HG03521 (cell line): ENCODE measurements at regions not wholly inside any gene's neighbourhood (a gene's known extent, or its start where the extent isn't known, plus 50 kb on each side); places are given as distances from the start of the nearest gene placed in this dataset.
"Not testable (repeated sequence)": the region's sequence is repeated elsewhere in the genome, so short reads cannot be mapped to it uniquely, and the experiment has no call there.

Experiments used
- ATAC-seq: cut with Tn5 transposase; IDR thresholded peaks from one replicate; pipeline ENCODE4 v1.9.1; 2021; ENCODE audit warnings: mild to moderate bottlenecking, moderate library complexity; ENCODE audit not compliant: unreplicated experiment

GRCh38 chr18:5721924-5722323 is 173.4 kb downstream of the TMEM200C start:
- ATAC-seq = no peak

- no peak for ATAC-seq
Measured at GRCh38 chr18:5720132-5720531, 175.2 kb downstream of the TMEM200C start.

GRCh38 chr18:5717256-5717655 is 173.5 kb upstream of the EPB41L3 start:
- ATAC-seq = no peak

GRCh38 chr18:5710676-5711075 is 166.9 kb upstream of the EPB41L3 start:
- ATAC-seq = no peak

- no peak for ATAC-seq
Measured at GRCh38 chr18:5710235-5710634, 166.4 kb upstream of the EPB41L3 start.

- no peak for ATAC-seq
Measured at GRCh38 chr18:5709476-5710095, 165.8 kb upstream of the EPB41L3 start.

GRCh38 chr18:5707586-5707985 is 163.8 kb upstream of the EPB41L3 start:
- ATAC-seq = no peak

- no peak for ATAC-seq
Measured at GRCh38 chr18:5705393-5705792, 161.6 kb upstream of the EPB41L3 start.

GRCh38 chr18:5704847-5705246 is 161.1 kb upstream of the EPB41L3 start:
- ATAC-seq = no peak

GRCh38 chr18:5702016-5702415 is 158.2 kb upstream of the EPB41L3 start:
- not testable (repeated sequence) for ATAC-seq

GRCh38 chr18:5693699-5694294 is 150.0 kb upstream of the EPB41L3 start:
- ATAC-seq = no peak

- no peak for ATAC-seq
Measured at GRCh38 chr18:5678779-5679406, 135.1 kb upstream of the EPB41L3 start.

- ATAC-seq = no peak
Measured at GRCh38 chr18:5678278-5678677, 134.5 kb upstream of the EPB41L3 start.

GRCh38 chr18:5673616-5674015 is 129.8 kb upstream of the EPB41L3 start:
- ATAC-seq = no peak

- no peak for ATAC-seq
Measured at GRCh38 chr18:5669585-5669984, 125.8 kb upstream of the EPB41L3 start.

GRCh38 chr18:5668087-5668715 is 124.4 kb upstream of the EPB41L3 start:
- ATAC-seq = no peak

GRCh38 chr18:5667356-5667755 is 123.6 kb upstream of the EPB41L3 start:
- ATAC-seq = no peak

- ATAC-seq = no peak
Measured at GRCh38 chr18:5662586-5663090, 118.8 kb upstream of the EPB41L3 start.

- ATAC-seq = no peak
Measured at GRCh38 chr18:5661179-5661578, 117.4 kb upstream of the EPB41L3 start.

GRCh38 chr18:5653802-5654201 is 110.0 kb upstream of the EPB41L3 start:
- no peak for ATAC-seq

GRCh38 chr18:5651736-5652135 is 107.9 kb upstream of the EPB41L3 start:
- no peak for ATAC-seq

GRCh38 chr18:5649439-5649838 is 105.6 kb upstream of the EPB41L3 start:
- ATAC-seq = no peak
